Osteoblast (primary cell): ENCODE measurements at regions not wholly inside any gene's neighbourhood (a gene's known extent, or its start where the extent isn't known, plus 50 kb on each side); places are given as distances from the start of the nearest gene placed in this dataset.

Source experiments
- DNase-seq: peaks from one replicate; pipeline ENCODE4 v3.0.0; 2011; ENCODE audit warnings: low spot score, mixed read lengths; ENCODE audit not compliant: insufficient read length; ENCODE audit errors: missing footprints
- H2AFZ ChIP-seq: 2 replicates; pipeline ENCODE4 v1.6.0; 2011; ENCODE audit warnings: mild to moderate bottlenecking, low read length
- H3K27ac ChIP-seq: 2 replicates; pipeline ENCODE4 v1.5.1; 2011; ENCODE audit warnings: mild to moderate bottlenecking, low read depth, low read length, moderate library complexity
- H3K27me3 ChIP-seq: 2 replicates; pipeline ENCODE4 v1.6.0; 2012; ENCODE audit warnings: mild to moderate bottlenecking, control low read depth, inconsistent platforms, low read length, moderate library complexity; ENCODE audit not compliant: insufficient read depth
- H3K36me3 ChIP-seq: 2 replicates; pipeline ENCODE4 v1.5.1; 2011; ENCODE audit warnings: mild to moderate bottlenecking, low read length, control low read depth, moderate library complexity; ENCODE audit not compliant: insufficient read depth
- H3K4me1 ChIP-seq: 2 replicates; pipeline ENCODE4 v1.5.1; 2011; ENCODE audit warnings: mild to moderate bottlenecking, low read length, control low read depth, moderate library complexity; ENCODE audit not compliant: insufficient read depth
- H3K4me2 ChIP-seq: 2 replicates; pipeline ENCODE4 v1.6.0; 2011; ENCODE audit warnings: mild to moderate bottlenecking, low read length; ENCODE audit not compliant: insufficient read depth
- H3K4me3 ChIP-seq: fragments of 200-600 bp; sonication (generic); 3 replicates; pipeline ENCODE4 v1.5.1; 2012; ENCODE audit warnings: mild to moderate bottlenecking, low read length, inconsistent platforms; ENCODE audit not compliant: insufficient read depth
- H3K79me2 ChIP-seq: 2 replicates; pipeline ENCODE4 v1.6.0; 2012; ENCODE audit warnings: mild to moderate bottlenecking, low read length, control low read depth, inconsistent platforms; ENCODE audit not compliant: insufficient read depth
- H3K9me3 ChIP-seq: 2 replicates; pipeline ENCODE4 v1.5.1; 2011; ENCODE audit warnings: low read depth, low read length, control low read depth
- H4K20me1 ChIP-seq: 2 replicates; pipeline ENCODE4 v1.6.0; 2012; ENCODE audit warnings: mild to moderate bottlenecking, low read length, control low read depth; ENCODE audit not compliant: insufficient read depth
- TF ChIP-seq, protein P1 (sequence below): IDR thresholded peaks from 2 replicates; pipeline ENCODE4 v1.5.1; 2011; ENCODE audit warnings: mild to moderate bottlenecking, low read depth, low read length, moderate library complexity; ENCODE audit errors: extremely low read depth

DNA sequence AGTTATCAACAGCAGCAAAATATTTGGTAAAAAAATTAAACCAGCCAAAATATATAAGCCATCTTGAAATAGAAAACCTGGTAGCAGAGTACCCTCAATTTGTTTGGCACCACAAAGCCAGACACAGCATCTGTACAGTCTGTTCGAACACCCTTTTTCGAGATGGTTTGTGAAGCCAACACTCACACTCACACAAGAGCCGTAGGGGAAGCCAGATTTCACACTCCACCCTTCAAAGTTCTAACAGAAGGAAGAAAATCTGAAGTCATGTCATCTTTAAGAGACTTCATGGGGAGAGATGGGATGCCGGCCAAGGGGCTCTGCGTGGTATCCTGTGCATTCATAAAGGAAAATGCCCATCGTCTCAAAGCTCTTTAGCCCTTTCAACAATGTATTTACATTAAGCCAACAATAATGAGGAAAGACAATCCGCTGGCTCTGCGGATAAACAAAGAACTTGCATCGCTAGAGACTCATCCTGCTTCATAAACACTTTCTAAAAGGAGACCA lies 451.5 kb upstream of the CHST9 start:
- no peak overlapping the region for H3K4me2 ChIP-seq
- H3K79me2 ChIP-seq, result no peaks in the 10 kb centered on the region
- no peak overlapping the region for H2AFZ ChIP-seq
- H3K36me3 ChIP-seq, result no peaks in the 10 kb centered on the region
- no peaks in the 10 kb centered on the region for H3K4me1 ChIP-seq
- TF ChIP-seq, protein P1, sequence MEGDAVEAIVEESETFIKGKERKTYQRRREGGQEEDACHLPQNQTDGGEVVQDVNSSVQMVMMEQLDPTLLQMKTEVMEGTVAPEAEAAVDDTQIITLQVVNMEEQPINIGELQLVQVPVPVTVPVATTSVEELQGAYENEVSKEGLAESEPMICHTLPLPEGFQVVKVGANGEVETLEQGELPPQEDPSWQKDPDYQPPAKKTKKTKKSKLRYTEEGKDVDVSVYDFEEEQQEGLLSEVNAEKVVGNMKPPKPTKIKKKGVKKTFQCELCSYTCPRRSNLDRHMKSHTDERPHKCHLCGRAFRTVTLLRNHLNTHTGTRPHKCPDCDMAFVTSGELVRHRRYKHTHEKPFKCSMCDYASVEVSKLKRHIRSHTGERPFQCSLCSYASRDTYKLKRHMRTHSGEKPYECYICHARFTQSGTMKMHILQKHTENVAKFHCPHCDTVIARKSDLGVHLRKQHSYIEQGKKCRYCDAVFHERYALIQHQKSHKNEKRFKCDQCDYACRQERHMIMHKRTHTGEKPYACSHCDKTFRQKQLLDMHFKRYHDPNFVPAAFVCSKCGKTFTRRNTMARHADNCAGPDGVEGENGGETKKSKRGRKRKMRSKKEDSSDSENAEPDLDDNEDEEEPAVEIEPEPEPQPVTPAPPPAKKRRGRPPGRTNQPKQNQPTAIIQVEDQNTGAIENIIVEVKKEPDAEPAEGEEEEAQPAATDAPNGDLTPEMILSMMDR, result no peak
- H3K9me3 ChIP-seq, result no peaks in the 10 kb centered on the region
- no peaks in the 10 kb centered on the region for H4K20me1 ChIP-seq
- peaks cover 28% of the 10 kb centered on the region for H3K27me3 ChIP-seq
- no peak for DNase-seq
- no peak overlapping the region for H3K27ac ChIP-seq
- H3K4me3 ChIP-seq, result no peak overlapping the region

DNA sequence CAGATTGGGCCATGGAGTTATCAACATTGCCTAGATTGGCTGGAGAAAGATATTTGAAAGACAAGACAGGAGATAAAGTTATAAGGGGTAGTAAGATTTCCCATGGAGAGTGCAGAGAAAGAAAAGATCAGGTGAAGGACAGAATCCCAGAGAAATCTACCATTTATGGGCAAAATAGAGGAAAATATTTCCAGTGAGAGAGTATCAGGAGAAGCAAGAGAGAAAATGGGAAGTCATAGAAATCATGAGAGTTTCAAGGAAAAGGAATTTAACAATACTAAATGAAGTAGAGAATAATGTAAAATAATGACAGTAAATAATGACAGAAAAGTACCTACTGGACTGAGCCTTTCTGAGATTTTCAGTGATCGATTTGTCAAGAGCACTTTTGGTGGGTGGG lies 447.6 kb upstream of the CHST9 start:
- Histone ChIP-seq H3K4me2 (no peak overlapping the region), H3K27me3 (peaks cover 52% of the 10 kb centered on the region), H3K4me1 (no peaks in the 10 kb centered on the region), H3K36me3 (no peaks in the 10 kb centered on the region), H3K27ac (no peak overlapping the region), H3K9me3 (no peaks in the 10 kb centered on the region), H3K4me3 (no peak overlapping the region), H2AFZ (no peak overlapping the region), H3K79me2 (no peaks in the 10 kb centered on the region), H4K20me1 (no peaks in the 10 kb centered on the region)
- no peak for DNase-seq
- TF ChIP-seq, protein P1, result no peak

DNA sequence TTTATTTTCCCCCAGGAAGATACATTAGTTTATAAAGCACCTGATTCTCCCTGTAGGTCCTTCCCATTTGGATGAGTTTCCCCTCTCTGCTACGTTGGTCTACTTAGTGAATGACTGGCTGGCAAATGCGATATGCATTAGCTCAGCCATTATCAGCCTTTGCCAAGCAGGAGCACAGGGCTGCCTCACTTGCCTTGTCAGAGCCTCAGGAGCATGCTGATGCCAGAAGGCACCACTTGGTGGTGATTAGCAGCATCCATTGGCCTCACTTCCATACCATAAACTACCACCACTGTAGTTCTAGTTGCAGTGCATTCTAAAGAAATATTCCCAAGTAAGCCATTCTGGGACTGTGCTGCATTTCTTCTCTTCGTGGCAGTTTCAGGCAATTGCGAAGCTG lies 442.8 kb upstream of the CHST9 start:
- Histone ChIP-seq H3K27me3 (peaks cover 35% of the 10 kb centered on the region), H3K27ac (no peak overlapping the region), H3K4me2 (no peak overlapping the region), H3K4me1 (no peaks in the 10 kb centered on the region), H3K9me3 (no peaks in the 10 kb centered on the region), H3K36me3 (no peaks in the 10 kb centered on the region), H3K4me3 (no peak overlapping the region), H4K20me1 (no peaks in the 10 kb centered on the region), H2AFZ (no peak overlapping the region), H3K79me2 (no peaks in the 10 kb centered on the region)
- no peak for DNase-seq
- TF ChIP-seq, protein P1, result no peak

DNA sequence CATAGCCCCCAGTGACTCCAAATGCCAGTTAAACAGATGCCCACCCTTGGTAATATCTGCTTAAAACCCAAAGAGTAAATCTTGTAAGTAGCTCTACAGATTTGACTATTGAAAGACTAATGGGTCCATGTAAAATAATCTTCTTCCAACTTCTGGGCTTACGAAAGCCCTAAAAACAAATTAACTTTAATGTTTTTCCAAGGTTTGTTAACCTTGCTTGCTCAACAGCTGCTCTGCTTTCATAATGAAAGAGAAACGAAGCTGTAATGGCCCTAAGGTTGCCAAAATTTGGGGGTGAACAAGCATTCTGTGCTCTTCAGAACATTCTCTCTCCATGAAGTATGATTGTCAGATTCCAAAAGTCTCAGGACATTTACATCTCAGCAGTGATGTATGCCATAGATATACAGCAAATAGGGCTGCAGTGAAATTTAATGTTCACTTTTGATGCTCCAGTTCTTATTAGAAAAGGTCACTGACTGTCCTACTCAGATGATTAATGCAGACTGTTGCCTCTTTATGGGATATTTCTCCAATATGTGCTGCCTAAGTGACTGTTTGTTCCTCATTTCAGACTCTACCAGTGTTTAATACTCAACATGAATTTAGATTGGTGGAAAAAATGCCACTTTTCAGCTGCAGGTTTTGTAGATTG lies 436.3 kb upstream of the CHST9 start:
- Histone ChIP-seq H2AFZ (no peak overlapping the region), H3K4me2 (no peak overlapping the region), H3K79me2 (no peaks in the 10 kb centered on the region), H3K4me1 (no peaks in the 10 kb centered on the region), H3K4me3 (no peak overlapping the region), H3K9me3 (no peaks in the 10 kb centered on the region), H3K27me3 (peaks cover 9% of the 10 kb centered on the region), H3K27ac (no peak overlapping the region), H4K20me1 (no peaks in the 10 kb centered on the region), H3K36me3 (no peaks in the 10 kb centered on the region)
- no peak for DNase-seq
- TF ChIP-seq, protein P1, result no peak
